ENCODE measurements at regions not wholly inside any gene's neighbourhood (a gene's known extent, or its start where the extent isn't known, plus 50 kb on each side); places are given as distances from the start of the nearest gene placed in this dataset.
A peak's percentile ranks its signal among the peaks of the same experiment; 100 is the strongest.

DNA sequence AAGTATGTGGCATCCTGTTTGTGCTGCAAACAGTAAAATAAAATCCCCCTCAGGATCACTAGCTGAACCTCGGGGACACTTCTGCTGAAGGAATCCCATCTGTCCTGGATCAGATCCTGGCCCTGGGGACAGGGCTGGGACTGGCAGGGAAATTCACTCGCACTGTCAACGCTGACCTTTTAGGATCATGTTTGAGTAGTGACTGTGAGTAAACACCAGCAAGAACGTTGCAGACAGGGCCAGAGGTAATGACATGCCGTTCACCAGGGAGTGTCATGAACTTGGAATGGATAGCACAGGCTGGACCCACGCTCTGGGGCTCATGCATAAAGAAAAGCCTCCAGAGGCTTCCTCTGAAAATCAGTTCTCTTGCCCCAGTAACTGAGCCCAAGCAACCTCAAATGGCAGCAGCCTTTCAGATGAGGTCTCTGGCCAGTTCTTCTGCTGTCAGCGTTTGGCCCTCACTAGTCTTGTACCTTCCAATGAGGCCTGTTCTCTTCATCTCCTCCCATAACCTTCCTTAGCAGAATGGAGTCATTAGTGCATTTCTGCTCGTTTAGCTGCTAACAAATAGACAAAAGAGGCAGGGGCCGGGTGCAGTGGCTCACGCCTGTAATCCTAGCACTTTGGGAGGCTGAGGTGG is 51.0 kb upstream of the BARX2 start:
- DNase-seq: no peak

DNA sequence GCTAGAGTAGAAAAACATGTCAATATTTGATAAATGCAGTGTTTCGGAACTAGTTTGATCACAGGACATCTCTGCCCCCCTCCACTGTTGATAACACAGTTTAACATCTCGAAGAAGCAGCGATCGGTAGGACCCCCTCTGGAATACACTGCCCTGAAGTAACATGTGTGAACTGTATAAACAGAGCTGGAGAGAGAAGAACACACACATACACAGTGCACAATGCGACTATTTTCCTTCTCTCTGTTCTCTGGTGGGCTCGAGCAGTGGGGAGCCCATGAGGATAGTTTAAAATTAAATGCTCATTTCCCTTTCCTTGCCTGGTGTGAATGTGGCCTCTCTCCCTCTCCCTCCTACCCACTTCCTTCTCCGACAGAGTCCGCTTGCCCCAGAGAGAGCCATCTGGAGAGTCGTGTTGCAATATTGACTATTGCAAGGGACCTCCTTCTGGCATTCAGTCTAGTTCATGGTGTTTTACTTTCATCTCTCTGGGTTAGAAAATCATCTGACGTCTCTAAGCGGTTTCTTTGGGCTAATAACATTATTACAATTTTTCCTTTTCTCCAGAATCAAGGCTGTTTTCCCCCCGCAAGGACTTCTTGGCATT is 51.6 kb upstream of the BARX2 start:
- DNase-seq: peak in 3 of 58 donors; percentile 6 to 19 (median 10)

DNA sequence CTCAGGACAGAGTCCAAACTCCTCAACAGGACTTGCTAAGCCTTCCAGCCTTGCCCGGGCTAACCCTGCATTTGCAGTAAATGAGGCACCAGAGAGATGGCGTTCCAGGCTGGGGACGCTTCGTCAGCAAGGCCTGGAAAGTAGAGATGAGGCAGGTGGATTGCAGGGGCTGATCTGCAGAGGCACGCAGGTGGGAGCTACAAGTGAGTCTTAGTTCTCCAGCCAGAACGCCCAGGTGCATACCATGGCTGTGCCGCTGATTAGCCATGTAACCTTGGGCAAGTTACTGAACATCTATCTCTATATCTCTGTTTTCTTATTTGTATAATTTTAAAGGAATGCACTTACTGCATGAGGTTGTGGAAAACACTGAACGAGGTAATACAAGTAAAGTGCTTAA is 52.7 kb upstream of the BARX2 start:
- DNase-seq: no peak

DNA sequence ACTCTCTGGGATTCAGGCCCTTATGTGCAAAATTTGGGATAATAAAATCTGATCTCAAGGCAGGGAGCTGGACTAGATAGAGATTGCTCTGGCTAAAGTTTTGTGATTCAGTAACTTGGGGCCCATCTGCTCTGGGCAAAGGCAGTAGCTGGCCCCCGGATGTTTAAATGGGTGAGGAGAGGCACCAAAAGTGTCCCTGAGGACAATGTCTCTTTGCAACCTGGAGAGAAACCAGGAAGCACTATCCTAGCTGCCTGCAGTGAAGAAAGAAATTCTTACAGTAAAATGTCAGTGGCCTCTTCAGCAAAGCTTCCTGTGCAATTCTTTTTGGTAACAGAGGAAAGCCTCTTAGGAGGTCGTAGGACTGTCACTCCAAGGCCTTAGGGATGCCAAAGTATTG is 54.6 kb upstream of the BARX2 start:
- DNase-seq: no peak

DNA sequence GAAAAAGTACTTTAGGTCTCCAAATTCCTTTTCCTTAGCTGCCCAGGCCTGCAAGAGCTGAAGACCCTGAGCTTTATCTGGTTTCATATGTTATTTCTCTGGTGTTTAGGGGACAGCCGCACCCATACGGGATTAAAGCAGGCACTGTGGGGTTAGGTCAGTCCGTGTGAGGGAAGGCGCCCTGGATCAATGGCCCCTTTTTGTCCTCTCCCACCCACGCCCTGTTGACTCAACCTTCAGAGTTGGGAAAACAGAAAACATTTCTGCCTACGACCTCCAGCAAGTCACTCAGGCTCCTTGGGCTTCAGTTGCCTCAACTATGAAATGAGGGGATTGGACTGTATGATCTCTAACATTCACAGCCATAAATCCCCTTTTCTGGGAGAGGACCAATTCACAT is 55.2 kb upstream of the BARX2 start:
- no peak for DNase-seq

DNA sequence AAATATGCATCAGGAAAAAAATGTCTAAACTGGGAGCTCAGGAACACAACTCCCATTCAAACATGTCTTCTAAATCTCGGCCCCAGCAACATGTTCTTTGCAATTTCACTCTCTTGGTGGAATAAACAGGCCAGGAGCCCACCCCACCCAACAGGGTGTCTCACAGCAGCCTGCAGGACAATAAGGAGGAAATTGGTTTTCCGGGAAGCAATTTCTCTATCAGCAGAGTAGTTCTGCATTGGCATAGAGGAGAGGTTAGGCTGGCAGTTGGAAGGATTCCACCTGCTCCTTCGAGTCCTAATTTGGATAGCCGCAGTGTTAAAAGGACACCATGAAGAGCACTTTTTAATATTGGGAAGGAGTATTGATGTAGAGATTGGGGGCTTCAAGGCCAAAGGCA is 55.9 kb upstream of the BARX2 start:
- DNase-seq: no peak

DNA sequence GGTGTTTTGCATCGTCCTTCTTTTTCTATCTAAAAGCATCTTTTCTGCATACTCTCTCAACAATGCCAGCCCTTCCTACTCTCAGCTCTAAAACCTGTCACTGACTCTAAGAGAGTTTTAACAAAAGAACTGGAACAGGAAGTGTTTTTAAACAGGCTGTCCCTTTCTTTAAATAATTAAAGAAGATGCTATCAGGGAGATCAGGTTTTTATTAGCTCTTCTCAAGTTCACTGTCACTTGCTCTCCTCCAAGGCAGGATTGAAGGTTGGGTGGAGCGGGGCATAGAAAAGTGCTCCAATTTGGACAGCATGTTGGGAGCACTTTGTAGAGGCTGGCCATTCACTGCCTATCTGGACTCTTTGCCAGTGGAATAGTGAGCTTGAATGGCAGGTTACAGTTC is 56.4 kb upstream of the BARX2 start:
- DNase-seq: no peak

DNA sequence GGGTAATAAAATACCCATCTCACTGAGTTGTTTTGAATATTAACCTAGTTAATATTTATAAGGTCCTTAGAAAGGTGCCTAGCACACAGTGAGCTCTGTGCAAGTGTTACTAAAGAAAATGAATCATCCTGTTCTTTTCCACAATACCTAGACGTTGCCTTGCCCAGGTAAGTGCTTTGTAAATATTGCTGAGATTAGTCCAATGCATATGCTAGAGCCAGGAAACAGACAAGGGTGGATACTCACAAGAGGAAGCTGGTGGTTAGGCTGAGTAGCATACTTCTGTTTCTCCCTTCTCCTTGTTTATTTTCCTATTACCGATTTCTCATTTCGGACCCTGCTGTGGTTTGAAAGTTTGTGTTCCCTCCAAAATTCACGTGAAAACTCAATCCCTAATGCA is 58.1 kb upstream of the BARX2 start:
- DNase-seq: no peak

DNA sequence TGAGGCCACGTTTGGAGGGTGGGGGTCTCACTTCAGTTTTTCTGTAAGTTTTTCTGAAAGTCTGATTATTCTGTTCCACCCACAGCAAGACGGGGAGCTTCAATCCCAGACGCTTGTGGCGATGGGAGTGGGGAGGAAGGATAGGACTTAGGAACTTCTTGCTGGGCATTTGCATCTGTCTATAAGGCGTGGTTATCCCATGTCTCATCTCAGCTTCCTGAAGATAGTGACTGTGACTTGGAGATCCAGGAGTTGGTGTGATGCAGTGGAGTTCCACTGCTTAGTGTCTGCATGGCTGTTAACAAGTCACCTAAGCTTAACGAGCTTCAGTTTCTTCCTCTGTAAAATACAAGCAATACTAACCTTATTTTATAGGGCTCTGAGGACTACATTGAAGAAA is 58.9 kb upstream of the BARX2 start:
- DNase-seq: no peak

DNA sequence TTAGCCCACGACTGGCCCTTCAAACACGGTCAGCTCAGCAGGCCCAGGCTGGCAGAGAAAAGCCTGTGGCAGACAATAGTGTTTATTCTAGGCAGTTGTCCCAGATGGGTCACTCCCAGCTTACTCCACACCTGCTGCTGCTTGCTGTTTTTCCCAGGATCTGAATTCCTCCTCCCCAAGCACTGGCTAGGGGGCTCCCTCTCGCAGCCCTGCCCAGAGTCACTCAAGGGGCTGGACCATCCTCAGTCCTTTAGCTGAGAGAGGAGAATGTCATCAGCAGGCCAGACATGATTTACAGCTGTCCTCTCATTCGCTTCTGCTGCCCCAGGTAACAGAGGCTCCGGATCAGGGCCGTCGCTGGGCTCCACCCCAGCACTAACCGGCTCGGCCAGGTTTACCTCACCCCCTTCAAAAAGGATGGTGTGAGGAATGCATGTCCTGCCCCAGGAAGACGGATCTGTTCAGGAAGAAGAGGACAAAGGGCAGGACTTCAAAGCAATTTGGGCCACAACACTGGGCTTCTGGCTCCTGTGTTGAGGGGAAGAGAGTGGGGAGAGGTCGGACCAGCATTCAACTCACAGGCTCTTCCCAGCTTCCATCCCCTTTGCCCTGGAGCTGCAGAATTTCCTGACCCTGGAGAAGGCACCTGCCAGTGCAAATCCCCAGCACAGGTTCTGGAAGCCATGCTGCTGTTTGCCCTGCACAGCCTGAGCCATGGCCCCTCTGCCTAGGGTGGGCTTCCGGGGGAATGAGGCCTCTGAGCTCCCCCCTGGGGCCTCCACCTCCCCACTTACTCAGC is 59.7 kb upstream of the BARX2 start:
- no peak for DNase-seq

DNA sequence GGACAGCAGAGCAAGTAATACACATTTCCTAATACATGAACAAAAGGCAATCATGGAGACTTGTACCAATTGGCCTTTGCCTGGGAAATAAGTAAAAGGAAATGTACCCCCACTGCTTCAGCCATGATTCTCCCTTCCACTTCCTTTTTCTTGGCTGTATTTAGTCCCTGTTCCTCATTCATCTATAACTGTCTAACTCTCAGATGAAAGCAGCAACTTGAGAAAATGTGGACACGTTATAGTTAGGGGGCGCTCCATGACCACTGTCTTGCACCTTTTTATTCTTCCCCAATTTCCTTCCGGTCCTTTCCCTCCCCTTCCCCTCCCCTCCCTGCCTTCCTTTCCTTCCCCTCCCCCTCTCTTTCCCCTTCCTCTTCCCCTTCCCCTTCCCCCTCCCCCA is 61.3 kb upstream of the BARX2 start:
- DNase-seq: no peak

DNA sequence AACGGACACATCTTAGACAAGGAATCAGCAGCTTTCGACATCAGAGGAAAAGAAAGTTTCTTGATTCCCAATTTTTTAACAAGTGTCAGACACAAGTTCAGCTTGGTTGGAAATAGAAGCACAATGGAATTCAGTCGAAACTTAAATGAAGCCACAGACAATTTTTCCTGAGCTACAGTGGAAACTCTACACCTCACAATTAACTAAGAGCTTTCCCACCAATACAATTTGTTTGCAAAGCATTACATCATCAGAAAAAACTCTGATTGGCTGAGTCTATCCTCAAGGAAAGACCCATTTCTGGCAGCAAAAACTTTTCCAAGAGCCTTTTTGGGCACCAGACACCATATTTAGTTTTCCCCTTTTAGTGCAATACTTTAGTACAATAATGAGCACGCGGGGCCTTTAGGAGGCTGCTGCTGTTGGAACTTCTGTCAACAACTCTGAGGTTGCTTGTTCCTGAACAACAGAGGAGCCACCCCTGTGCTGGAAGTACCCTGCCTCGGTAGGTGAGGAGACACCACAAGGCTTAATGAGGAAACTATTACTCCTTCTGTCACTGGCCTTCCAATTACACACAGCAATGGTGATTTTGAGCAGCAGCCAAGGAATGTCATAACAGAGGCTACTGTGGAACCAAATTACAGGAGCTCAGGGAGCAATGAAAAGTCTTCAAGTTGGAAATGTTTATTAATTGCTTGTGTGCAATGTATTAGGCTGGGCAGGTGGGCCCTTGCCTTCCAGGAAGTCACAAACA is 61.9 kb upstream of the BARX2 start:
- DNase-seq: peak in 2 of 58 donors; percentile 29 to 42

DNA sequence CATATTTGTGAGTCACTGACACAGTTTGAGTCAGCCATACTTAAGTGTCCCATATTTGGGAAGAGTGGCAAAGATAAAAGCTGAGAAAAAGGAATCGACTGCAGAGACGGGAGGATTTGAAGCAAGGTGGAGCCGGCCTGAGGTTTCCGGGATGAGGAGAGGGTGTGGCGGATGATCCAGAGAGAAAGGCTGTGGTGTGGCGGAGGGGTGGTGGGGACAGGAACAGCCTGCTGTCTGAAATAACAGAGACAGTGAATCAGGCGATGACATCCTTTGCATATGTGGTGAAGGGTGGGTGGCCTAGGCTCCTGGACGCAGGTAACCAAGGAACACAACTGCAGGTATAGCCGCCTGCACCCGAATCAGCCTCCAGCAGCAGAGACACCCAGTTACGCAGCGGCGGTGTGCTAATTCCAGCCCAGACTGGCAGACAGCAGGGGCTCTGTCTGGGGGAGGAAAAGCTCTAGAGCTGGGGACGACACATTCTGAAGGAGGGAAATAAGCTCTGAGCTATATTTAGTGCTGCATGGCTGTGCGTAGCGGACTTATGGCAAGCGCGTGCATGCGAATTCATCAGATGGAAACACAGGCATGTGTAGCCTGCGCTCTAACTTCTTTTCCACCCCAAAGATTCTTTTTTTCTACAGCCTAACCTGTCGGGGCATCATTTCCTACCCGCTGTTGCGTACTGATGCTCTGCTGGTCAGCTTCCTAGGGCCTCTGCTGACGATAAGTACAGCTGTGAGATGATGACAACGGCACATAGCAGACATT is 62.7 kb upstream of the BARX2 start:
- peak in 29 of 58 donors; percentile 11 to 66 (median 29) for DNase-seq

DNA sequence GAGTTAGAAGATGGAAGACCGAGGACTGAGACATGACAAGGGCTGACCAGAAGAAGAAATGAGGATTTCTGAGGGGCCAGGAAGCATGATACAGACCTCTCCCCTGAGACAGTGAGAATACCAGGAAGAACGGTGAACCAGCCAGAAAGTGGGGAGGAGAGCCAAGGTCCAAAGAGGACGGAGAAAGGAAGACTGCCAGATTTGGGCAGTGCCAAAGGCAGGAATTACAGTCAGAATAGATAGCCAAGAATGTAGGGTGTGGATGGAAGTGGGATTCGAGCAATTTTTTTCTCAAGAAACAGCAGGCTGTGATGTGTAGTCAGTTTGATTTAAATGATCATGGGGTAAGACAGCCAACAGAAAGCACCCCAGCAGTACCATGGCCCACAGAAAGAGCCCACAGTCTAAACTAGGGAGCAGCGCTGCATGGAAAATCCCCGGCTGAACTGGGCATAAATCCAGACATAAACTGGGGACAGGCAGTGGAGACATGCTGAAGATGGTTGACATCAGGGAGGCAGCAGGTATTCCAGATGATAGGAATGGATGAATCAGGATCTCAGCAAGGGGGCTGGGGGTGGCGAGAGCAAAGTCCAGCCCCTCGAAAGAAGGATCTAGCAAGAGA is 67.3 kb upstream of the BARX2 start:
- no peak for DNase-seq

DNA sequence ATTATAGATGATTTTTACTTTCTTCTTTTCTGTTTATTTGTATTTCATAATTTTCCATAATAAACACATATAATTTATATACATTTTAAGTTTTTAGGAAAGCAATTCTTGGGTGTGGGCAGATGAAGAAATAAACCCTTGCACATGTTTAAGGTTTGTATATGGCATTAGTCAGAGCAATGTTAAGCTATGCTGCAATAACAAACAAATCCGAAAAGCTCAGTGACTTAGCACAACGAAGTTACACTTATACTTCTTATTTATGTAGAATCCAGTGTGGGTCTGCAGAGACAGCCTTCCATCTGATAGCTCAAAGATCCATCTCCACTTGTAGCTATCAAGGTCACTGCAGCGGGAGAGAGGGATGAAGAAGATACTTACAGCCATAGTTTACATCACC is 68.5 kb upstream of the BARX2 start:
- no peak for DNase-seq

DNA sequence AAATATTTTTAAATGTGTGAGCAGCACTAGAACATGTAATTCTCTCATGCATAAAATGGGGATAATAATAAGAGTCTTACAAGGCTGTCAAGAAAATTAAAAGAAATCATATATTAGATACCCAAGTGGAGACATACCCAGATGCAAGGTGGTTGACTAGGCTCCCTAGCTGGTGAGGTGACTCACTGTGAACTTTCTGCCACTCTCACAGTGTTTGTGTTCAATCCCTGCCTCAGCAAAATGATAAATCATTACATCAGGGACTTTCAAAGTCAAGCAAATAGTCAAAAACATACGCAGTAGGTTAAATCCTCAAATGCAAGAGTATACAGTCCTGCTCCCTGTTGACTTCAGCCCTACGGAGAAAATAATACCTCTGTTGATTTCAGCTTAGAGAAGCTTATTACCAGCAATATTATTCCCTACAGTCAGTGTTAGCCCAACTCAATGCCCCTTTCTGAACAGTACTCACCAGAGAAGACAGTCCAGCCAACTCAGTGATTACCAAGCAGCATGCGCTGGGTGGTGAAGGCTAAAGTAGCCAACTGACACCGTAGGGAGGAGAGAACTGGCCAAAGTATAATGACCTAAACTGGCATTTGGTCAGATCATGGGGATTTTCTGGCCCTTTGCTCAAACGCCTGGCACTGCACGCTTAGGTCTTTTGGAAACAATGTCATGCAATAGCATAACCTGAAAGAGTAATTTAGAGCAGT is 73.1 kb upstream of the BARX2 start:
- DNase-seq: peak in 4 of 58 donors; percentile 9 to 40 (median 26)

DNA sequence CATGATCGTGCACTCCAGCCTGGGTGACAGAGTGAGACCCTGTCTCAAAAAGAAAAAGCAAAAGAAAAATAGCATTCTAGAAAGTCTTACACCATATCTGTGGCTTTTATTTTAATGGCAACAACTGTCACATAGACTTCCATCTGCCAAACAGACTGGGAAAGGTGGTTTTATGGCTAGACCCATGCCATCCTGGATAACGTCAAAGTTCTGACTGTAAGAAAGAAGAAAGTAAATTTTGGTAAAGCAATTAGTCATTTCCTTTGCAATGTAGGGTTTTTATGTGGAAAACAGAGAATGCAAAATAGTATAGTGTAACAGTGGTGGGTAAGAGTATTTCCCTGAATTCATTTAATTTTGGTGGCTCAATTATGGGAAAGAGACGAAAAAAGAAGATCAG is 75.5 kb upstream of the BARX2 start:
- DNase-seq: no peak

DNA sequence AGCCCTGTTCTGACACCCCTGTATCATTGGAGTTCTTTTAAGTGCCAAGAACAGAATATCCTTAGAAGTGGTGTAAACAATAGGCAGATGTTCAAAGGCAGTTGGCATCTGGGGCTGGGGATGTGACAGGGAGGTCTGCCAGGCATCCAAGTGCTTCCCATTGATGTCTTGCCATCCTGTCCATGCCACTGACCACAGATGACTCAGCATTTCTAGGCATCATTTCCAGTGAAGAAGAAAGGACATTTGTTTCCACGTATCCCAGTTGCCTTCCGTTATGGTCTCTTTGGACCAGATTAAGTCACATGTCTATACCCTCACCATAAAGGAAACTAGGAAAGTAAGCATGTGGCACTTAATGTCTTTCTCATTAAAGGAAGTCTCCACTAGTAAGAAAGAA is 76.7 kb upstream of the BARX2 start:
- DNase-seq: peak in 2 of 58 donors; percentile 38 to 51

DNA sequence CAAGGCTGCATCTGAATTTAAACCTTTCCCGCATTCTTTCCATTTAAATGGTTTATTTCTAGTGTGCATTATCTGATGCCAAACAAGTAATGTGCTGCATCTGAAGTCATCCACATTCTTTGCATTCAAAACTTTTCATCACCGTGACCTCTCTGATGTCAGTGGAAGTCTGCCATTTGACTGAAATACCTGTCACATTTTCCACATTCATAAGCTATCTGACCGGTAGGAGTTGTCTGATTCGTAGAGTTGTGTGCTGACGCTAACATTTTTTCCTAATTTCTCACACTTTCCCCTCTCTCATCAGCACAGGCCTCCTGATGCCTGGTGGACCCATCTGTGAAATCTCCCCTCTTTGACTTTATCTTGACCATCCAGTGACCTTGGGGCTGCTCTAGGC is 79.9 kb upstream of the BARX2 start:
- no peak for DNase-seq

DNA sequence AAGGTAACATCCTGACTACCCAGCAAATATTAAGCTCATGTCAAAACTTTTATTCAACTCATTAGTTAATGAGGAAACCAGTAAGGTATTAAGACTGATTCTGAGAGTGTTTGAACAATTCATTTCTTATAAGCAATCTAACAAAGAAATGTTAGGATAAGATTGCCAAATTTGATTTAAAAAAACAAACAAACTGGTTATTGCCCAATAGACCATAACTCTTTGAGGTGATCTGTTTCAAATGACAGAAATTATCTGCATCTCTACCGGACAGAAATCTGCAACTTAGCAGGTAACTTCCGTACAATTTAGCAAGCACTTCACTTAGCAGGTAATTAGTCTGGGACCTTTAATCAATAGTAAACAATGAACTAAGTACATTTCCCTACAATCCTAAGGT is 82.9 kb upstream of the BARX2 start:
- no peak for DNase-seq

Measured in anterior cingulate cortex (tissue), 58 donors.